ENCODE measurements at regions not wholly inside any gene's neighbourhood (a gene's known extent, or its start where the extent isn't known, plus 50 kb on each side); places are given as distances from the start of the nearest gene placed in this dataset.
"Not testable (repeated sequence)": the region's sequence is repeated elsewhere in the genome, so short reads cannot be mapped to it uniquely, and the experiment has no call there.

DNA sequence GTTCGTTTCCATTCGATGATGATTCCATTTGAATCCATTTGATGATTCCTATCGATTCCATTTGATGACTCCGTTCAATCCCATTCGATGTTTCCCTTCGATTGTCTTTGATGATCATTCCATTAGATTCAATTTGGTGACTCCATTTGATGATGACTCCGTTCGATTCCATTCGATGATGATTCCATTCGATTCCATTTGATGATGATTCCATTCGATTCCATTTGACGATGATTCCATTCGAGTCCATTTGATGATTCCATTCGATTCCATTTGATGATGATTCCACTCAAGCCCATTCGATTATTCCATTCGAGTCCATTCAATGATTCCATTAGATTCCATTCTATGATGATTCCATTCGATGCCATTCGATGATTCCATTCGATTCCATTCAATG lies 2730.6 kb downstream of the RPIA start:
- H3K27ac ChIP-seq (ENCODE audit: insufficient read depth, low read length, poor library complexity, severe bottlenecking); H3K4me3 Mint-ChIP-seq; H3K4me1 Mint-ChIP-seq; H3K4me1 ChIP-seq (ENCODE audit: control insufficient read depth, insufficient read depth, low read length, poor library complexity, severe bottlenecking); H3K9me3 ChIP-seq (ENCODE audit: control insufficient read depth in 2 of 2, low read length in 2 of 2); DNase-seq; H3K4me3 ChIP-seq (ENCODE audit: low read depth, low read length); H3K27me3 ChIP-seq (ENCODE audit: control insufficient read depth, insufficient read depth, low read length); H3K36me3 ChIP-seq (ENCODE audit: control insufficient read depth, insufficient read depth, low read length); ATAC-seq (ENCODE audit: low read depth in 2 of 2); H3K36me3 Mint-ChIP-seq; H3K27me3 Mint-ChIP-seq; H3K27ac Mint-ChIP-seq: not testable (repeated sequence)
- peaks cover 2 to 31% (median 15%) of the 10 kb centered on the region in 7 donors for H3K9me3 Mint-ChIP-seq

DNA sequence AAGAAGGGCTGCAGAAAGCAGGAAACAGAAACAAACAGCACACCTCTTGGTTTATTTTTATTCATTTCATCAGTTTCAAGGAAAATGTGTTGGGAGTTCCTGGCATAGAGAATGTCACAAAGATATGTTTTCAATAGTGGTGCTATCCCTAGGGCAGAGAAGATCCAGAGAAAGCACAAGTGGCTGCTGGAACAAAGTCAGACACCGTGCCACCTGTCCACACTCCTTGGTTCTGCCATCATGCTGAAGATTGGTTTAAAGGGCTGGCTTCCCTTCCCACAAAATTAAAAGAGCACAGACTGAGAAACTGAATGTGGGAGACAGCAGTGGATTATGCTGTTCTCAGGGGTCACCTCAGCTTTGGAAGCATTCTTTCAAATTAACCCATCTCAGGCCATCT lies 2735.7 kb downstream of the RPIA start:
- not testable (repeated sequence) for H3K9me3 ChIP-seq (ENCODE audit: control insufficient read depth in 2 of 2, low read length in 2 of 2); H3K27me3 Mint-ChIP-seq; DNase-seq; H3K27ac Mint-ChIP-seq; ATAC-seq (ENCODE audit: low read depth in 2 of 2); H3K36me3 ChIP-seq (ENCODE audit: control insufficient read depth, insufficient read depth, low read length); H3K4me1 ChIP-seq (ENCODE audit: control insufficient read depth, insufficient read depth, low read length, poor library complexity, severe bottlenecking); H3K4me3 ChIP-seq (ENCODE audit: low read depth, low read length); H3K27me3 ChIP-seq (ENCODE audit: control insufficient read depth, insufficient read depth, low read length); H3K27ac ChIP-seq (ENCODE audit: insufficient read depth, low read length, poor library complexity, severe bottlenecking); H3K36me3 Mint-ChIP-seq; H3K4me3 Mint-ChIP-seq; H3K4me1 Mint-ChIP-seq
- H3K9me3 Mint-ChIP-seq = peaks cover 2 to 14% (median 6%) of the 10 kb centered on the region in 7 donors

DNA sequence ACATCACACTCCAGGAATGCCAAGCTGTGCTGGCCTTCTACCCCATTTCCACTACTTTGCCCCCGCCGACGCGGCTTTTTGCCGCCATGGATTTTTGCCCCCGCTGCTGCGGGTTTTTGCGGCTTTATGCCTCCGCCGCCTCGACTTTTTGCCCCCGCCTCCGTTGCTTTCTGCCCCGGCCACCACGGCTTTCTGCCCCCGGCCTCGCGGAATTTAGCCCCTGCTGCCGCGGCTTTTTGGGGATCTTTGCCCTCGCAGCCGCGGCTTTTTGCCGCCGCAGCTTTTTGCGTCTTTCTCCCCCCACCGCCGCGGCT lies 2750.4 kb downstream of the RPIA start:
- not testable (repeated sequence) for ATAC-seq (ENCODE audit: low read depth in 2 of 2); H3K4me1 Mint-ChIP-seq; H3K36me3 Mint-ChIP-seq; H3K27ac ChIP-seq (ENCODE audit: insufficient read depth, low read length, poor library complexity, severe bottlenecking); H3K36me3 ChIP-seq (ENCODE audit: control insufficient read depth, insufficient read depth, low read length); H3K4me3 ChIP-seq (ENCODE audit: low read depth, low read length); H3K9me3 Mint-ChIP-seq; H3K27ac Mint-ChIP-seq; H3K27me3 ChIP-seq (ENCODE audit: control insufficient read depth, insufficient read depth, low read length); DNase-seq; H3K9me3 ChIP-seq (ENCODE audit: control insufficient read depth in 2 of 2, low read length in 2 of 2)
- peak overlapping the region in 2 of 4 donors; percentile 15 to 28 for H3K4me3 Mint-ChIP-seq
- peaks cover 29% of the 10 kb centered on the region for H3K27me3 Mint-ChIP-seq
- H3K4me1 ChIP-seq (ENCODE audit: control insufficient read depth, insufficient read depth, low read length, poor library complexity, severe bottlenecking) = peaks cover 10% of the 10 kb centered on the region

DNA sequence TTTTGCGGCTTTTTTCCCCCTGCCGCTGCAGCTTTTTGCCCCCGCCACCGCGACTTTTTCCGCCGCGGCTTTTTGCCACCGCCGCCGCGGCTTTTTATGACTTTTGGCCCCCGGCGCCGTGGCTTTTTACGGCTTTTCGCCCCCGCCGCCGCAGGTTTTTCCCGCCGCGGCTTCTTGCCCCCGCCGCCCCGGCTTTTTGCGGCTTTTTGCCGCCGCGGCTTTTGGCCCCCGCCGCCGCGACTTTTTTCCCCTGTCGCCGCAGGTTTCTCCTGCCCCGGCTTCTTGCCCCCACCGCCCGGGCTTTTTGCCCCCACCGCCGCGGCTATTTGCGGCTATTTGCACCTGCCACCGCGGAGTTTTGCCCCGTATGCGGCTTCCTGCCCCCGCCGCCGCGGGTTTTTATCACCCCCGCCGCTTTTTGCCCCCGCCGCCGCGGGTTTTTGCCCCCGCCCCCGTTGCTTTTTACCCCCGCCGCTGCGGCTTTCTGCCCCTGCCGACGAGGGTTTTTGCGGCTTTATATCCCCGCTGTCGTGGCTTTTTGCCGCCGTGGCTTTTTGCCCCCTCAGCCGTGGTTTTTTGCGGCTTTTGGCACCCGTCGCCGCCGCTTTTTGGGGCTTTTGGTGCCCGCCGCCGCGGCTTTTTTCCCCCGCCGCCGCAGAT lies 2750.9 kb downstream of the RPIA start:
- no peaks in the 10 kb centered on the region for H3K9me3 ChIP-seq (ENCODE audit: control insufficient read depth in 2 of 2, low read length in 2 of 2)
- H3K4me3 ChIP-seq (ENCODE audit: low read depth, low read length) = no peak overlapping the region
- peaks cover 3% of the 10 kb centered on the region for H3K27me3 ChIP-seq (ENCODE audit: control insufficient read depth, insufficient read depth, low read length)
- Mint-ChIP-seq H3K27me3 (peaks cover 25% of the 10 kb centered on the region), H3K4me1 (peaks cover 0 to 8% (median under 1%) of the 10 kb centered on the region in 4 donors), H3K36me3 (peaks cover 6% of the 10 kb centered on the region), H3K4me3 (peak overlapping the region in 2 of 4 donors; percentile 15 to 28), H3K27ac (no peak overlapping the region), H3K9me3 (peaks cover 0 to 7% (median 2%) of the 10 kb centered on the region in 7 donors)
- peaks cover 10% of the 10 kb centered on the region for H3K4me1 ChIP-seq (ENCODE audit: control insufficient read depth, insufficient read depth, low read length, poor library complexity, severe bottlenecking)
- H3K36me3 ChIP-seq (ENCODE audit: control insufficient read depth, insufficient read depth, low read length) = no peaks in the 10 kb centered on the region
- DNase-seq = peak in 2 of 3 donors; percentile 10 to 11
- no peak for ATAC-seq (ENCODE audit: low read depth in 2 of 2)
- H3K27ac ChIP-seq (ENCODE audit: insufficient read depth, low read length, poor library complexity, severe bottlenecking) = no peak overlapping the region

DNA sequence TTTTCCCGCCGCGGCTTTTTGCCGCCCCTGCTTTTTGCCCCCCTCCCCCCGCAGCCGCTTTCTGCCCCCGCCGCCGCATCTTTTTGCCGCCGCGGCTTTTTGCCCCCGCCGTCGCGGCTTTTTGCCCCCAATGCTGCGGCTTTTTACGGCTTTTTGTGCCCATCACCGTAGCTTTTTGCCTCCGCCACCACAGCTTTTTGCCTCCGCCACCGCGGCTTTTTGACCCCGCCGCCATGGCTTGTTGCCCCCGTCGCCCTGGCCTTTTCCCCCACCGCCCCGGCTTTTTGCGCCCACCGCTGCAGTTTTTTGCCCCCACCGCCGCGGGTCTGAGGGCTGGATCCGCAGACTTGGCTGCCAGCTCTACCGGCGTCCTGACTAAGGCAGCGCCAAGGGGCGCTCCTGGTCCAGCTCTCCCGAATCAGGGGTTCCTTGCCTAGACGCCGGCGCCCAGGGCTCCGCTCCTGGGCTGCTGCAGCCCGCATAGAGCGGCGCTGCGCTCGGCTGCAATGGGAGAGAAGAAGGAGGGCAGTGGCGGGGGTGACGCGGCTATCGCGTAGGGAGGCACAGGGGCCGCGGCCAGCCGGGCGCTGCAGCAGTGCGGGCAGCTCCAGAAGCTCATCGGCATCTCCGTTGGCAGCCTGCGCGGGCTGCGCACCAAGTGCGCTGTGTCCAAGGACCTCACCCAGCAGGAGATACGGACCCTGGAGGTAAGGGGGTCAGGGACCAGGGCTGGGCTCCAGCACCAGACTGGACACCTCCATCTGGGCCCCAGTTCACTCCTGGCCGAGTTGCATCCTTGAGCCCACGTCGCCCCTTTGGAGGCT lies 2751.6 kb downstream of the RPIA start:
- H3K4me1 Mint-ChIP-seq; ATAC-seq (ENCODE audit: low read depth in 2 of 2); H3K27ac ChIP-seq (ENCODE audit: insufficient read depth, low read length, poor library complexity, severe bottlenecking); H3K4me3 Mint-ChIP-seq; DNase-seq; H3K4me3 ChIP-seq (ENCODE audit: low read depth, low read length); H3K36me3 Mint-ChIP-seq; H3K27ac Mint-ChIP-seq; H3K9me3 Mint-ChIP-seq; H3K36me3 ChIP-seq (ENCODE audit: control insufficient read depth, insufficient read depth, low read length); H3K9me3 ChIP-seq (ENCODE audit: control insufficient read depth in 2 of 2, low read length in 2 of 2); H3K27me3 ChIP-seq (ENCODE audit: control insufficient read depth, insufficient read depth, low read length): not testable (repeated sequence)
- H3K27me3 Mint-ChIP-seq = peaks cover 25% of the 10 kb centered on the region
- H3K4me1 ChIP-seq (ENCODE audit: control insufficient read depth, insufficient read depth, low read length, poor library complexity, severe bottlenecking) = peaks cover 10% of the 10 kb centered on the region

DNA sequence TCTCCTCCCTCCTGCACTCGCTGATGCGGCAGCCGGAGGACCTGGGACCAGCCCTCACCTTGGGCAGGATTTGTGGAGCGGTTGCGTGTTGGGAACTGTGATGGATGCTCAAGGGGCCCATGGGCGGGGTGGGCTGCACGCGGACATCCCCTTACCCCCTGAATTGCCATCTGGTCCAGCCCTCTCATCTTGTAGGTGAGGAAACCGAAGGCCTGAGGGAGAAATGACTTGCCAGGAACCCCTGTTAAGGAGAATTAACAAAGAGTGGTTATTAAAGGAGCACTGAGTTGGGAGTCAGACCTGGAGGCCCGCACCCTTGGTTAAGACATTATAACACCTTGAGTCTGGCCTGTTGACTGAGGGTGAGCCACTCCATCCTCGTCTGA lies 2752.2 kb downstream of the RPIA start:
- H3K36me3 ChIP-seq (ENCODE audit: control insufficient read depth, insufficient read depth, low read length); H3K36me3 Mint-ChIP-seq; H3K27ac ChIP-seq (ENCODE audit: insufficient read depth, low read length, poor library complexity, severe bottlenecking); H3K4me3 Mint-ChIP-seq; H3K27me3 ChIP-seq (ENCODE audit: control insufficient read depth, insufficient read depth, low read length); DNase-seq; H3K27ac Mint-ChIP-seq; ATAC-seq (ENCODE audit: low read depth in 2 of 2); H3K4me1 Mint-ChIP-seq; H3K9me3 ChIP-seq (ENCODE audit: control insufficient read depth in 2 of 2, low read length in 2 of 2); H3K4me3 ChIP-seq (ENCODE audit: low read depth, low read length); H3K9me3 Mint-ChIP-seq: not testable (repeated sequence)
- peaks cover 25% of the 10 kb centered on the region for H3K27me3 Mint-ChIP-seq
- peaks cover 10% of the 10 kb centered on the region for H3K4me1 ChIP-seq (ENCODE audit: control insufficient read depth, insufficient read depth, low read length, poor library complexity, severe bottlenecking)

DNA sequence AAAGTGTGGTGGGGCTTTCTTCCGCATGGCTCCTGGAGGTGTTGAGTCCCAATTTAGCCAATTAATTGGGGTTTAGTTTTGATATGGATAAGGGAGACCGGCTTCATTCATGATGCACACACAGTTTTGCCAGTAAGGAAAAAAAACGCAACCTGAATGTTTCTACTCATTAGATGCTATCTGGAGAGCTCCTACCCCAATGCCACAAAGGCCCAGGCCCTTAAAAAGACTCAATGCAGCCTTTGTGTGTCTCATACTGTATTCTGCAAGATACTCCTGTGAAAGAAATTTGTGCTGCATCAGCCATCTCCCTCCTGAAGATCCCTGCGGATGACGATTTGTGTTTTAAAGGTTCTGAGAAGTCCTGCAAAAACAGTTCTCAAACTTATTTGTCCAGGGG lies 2754.2 kb downstream of the RPIA start:
- not testable (repeated sequence) for H3K27me3 ChIP-seq (ENCODE audit: control insufficient read depth, insufficient read depth, low read length); H3K27ac Mint-ChIP-seq; H3K9me3 ChIP-seq (ENCODE audit: control insufficient read depth in 2 of 2, low read length in 2 of 2)

DNA sequence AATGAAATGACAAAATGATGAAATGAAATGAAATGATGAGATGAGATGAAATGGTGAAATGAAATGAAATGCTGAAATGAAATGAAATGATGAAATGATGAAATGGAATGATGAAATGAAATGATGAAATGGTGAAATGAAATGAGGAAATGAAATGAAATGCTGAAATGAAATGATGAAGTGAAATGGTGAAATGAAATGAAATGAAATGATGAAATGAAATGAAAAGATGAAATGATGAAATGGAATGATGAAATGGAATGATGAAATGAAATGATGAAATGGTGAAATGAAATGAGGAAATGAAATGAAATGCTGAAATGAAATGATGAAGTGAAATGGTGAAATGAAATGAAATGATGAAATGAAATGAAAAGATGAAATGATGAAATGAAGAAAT lies 2755.0 kb downstream of the RPIA start:
- H3K27ac Mint-ChIP-seq; H3K36me3 ChIP-seq (ENCODE audit: control insufficient read depth, insufficient read depth, low read length); H3K4me3 ChIP-seq (ENCODE audit: low read depth, low read length); H3K4me1 Mint-ChIP-seq; H3K9me3 ChIP-seq (ENCODE audit: control insufficient read depth in 2 of 2, low read length in 2 of 2); ATAC-seq (ENCODE audit: low read depth in 2 of 2); H3K36me3 Mint-ChIP-seq; H3K4me3 Mint-ChIP-seq; H3K27ac ChIP-seq (ENCODE audit: insufficient read depth, low read length, poor library complexity, severe bottlenecking); DNase-seq; H3K27me3 ChIP-seq (ENCODE audit: control insufficient read depth, insufficient read depth, low read length): not testable (repeated sequence)
- peaks cover 25% of the 10 kb centered on the region for H3K27me3 Mint-ChIP-seq
- peaks cover 0 to 11% (median 2%) of the 10 kb centered on the region in 7 donors for H3K9me3 Mint-ChIP-seq
- peaks cover 10% of the 10 kb centered on the region for H3K4me1 ChIP-seq (ENCODE audit: control insufficient read depth, insufficient read depth, low read length, poor library complexity, severe bottlenecking)

More for the DNA sequence above, 2754.2 kb downstream of the RPIA start:
- not testable (repeated sequence) for H3K36me3 Mint-ChIP-seq; H3K36me3 ChIP-seq (ENCODE audit: control insufficient read depth, insufficient read depth, low read length); DNase-seq; ATAC-seq (ENCODE audit: low read depth in 2 of 2); H3K4me3 ChIP-seq (ENCODE audit: low read depth, low read length); H3K4me1 Mint-ChIP-seq; H3K27ac ChIP-seq (ENCODE audit: insufficient read depth, low read length, poor library complexity, severe bottlenecking); H3K4me3 Mint-ChIP-seq; H3K9me3 Mint-ChIP-seq
- peaks cover 25% of the 10 kb centered on the region for H3K27me3 Mint-ChIP-seq
- peaks cover 10% of the 10 kb centered on the region for H3K4me1 ChIP-seq (ENCODE audit: control insufficient read depth, insufficient read depth, low read length, poor library complexity, severe bottlenecking)
